ENCODE measurements at regions not wholly inside any gene's neighbourhood (a gene's known extent, or its start where the extent isn't known, plus 50 kb on each side); places are given as distances from the start of the nearest gene placed in this dataset.

DNA sequence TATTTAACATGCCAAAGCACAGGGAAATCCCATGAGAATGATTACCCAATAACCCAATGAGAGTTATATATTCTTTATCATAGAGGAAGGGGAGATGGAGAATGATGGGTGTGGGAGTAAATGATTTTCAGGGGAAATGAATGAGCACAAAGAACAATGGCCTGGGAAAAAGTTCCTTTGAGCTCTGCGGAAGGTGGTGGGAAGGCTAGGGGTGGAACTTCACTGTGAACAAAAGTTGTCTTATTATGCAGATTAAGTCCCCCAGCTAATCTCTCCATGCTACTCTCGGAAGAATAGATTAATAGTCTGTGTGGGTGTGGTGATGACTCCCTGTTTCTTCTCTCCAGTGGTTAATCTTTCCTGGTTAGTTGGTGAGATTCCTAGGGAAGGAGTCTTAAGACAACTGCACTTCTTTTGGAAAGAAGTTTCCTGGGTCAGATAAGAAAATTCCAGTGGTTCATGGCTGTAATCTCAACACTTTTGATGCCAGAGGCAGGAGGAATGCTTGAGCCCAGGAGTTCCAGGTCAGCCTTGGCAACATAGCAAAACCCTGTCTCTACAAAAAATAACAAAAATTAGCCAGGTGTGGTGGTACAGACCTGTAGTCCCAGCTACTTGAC, 71.6 kb downstream of the DNTTIP2 start:
- no peaks in the 10 kb centered on the region for H3K36me3 ChIP-seq (ENCODE audit: insufficient read depth, low read length)
- Mint-ChIP-seq H3K4me3 (no peak overlapping the region), H3K9me3 (peaks cover 0 to 2% (median 0%) of the 10 kb centered on the region in 5 donors), H3K4me1 (no peaks in the 10 kb centered on the region), H3K36me3 (peaks cover 0 to 2% (median 0%) of the 10 kb centered on the region in 3 donors), H3K27ac (no peak overlapping the region), H3K27me3 (peaks cover 3 to 4% of the 10 kb centered on the region in 2 donors)
- CTCF ChIA-PET, result no interaction called here
- H3K4me1 ChIP-seq (ENCODE audit: insufficient read depth, low read length), result no peaks in the 10 kb centered on the region
- H3K4me3 ChIP-seq (ENCODE audit: low read length), result no peak overlapping the region
- no peak for DNase-seq
- H3K27ac ChIP-seq (ENCODE audit: low read depth, low read length), result no peak overlapping the region
- no peaks in the 10 kb centered on the region for H3K9me3 ChIP-seq (ENCODE audit: low read length)
- H3K27me3 ChIP-seq (ENCODE audit: insufficient read depth, low read length, poor library complexity, severe bottlenecking), result no peaks in the 10 kb centered on the region
- POLR2A ChIA-PET, result no interaction called here

GRCh38 chr1:93805027-93805610, 73.9 kb downstream of the DNTTIP2 start:
- Histone ChIP-seq H3K27ac (ENCODE audit: low read depth, low read length) (no peak overlapping the region), H3K4me3 (ENCODE audit: low read length) (no peak overlapping the region), H3K4me1 (ENCODE audit: insufficient read depth, low read length) (no peaks in the 10 kb centered on the region), H3K9me3 (ENCODE audit: low read length) (no peaks in the 10 kb centered on the region), H3K36me3 (ENCODE audit: insufficient read depth, low read length) (no peaks in the 10 kb centered on the region), H3K27me3 (ENCODE audit: insufficient read depth, low read length, poor library complexity, severe bottlenecking) (no peaks in the 10 kb centered on the region)
- ChIA-PET POLR2A (no interaction called here), CTCF (no interaction called here)
- DNase-seq, result no peak
- Mint-ChIP-seq H3K4me1 (no peaks in the 10 kb centered on the region), H3K36me3 (peaks cover 0 to 2% (median 0%) of the 10 kb centered on the region in 3 donors), H3K27ac (no peak overlapping the region), H3K9me3 (peaks cover 0 to 2% (median 0%) of the 10 kb centered on the region in 5 donors), H3K27me3 (peaks cover 3 to 4% of the 10 kb centered on the region in 2 donors), H3K4me3 (no peak overlapping the region)

GRCh38 chr1:93804412-93804811, 74.6 kb downstream of the DNTTIP2 start:
- Mint-ChIP-seq H3K9me3 (peaks cover 0 to 2% (median 0%) of the 10 kb centered on the region in 5 donors), H3K27me3 (peaks cover 2 to 4% of the 10 kb centered on the region in 2 donors)

DNA sequence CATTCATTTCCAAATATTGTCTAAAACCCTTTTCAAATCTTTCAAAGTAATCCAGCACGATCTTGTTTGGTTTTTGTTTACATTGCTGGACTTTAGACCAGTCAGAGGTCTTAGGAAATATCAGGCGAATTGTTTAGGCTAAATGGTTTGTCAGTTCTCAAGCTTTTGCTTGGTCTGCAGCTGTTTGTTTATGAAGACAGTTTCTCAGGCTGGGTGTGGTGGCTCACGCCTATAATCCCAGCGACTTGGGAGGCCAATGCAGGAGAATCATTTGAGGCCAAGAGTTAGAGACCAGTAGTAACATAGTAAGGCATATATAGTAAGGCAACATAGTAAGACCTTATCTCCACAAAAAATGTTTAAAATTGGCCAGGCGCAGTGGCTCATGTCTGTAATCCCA, 77.5 kb downstream of the DNTTIP2 start:
- Histone ChIP-seq H3K4me1 (ENCODE audit: insufficient read depth, low read length) (no peaks in the 10 kb centered on the region), H3K4me3 (ENCODE audit: low read length) (no peak overlapping the region), H3K27ac (ENCODE audit: low read depth, low read length) (no peak overlapping the region), H3K36me3 (ENCODE audit: insufficient read depth, low read length) (no peaks in the 10 kb centered on the region), H3K9me3 (ENCODE audit: low read length) (no peaks in the 10 kb centered on the region), H3K27me3 (ENCODE audit: insufficient read depth, low read length, poor library complexity, severe bottlenecking) (no peaks in the 10 kb centered on the region)
- no peak for DNase-seq
- Mint-ChIP-seq H3K36me3 (peaks cover 0 to 8% (median 3%) of the 10 kb centered on the region in 3 donors), H3K4me1 (no peaks in the 10 kb centered on the region), H3K27ac (no peak overlapping the region), H3K9me3 (no peaks in the 10 kb centered on the region), H3K4me3 (no peak overlapping the region), H3K27me3 (peaks cover 2 to 22% of the 10 kb centered on the region in 2 donors)
- ChIA-PET POLR2A (no interaction called here), CTCF (interaction anchor here (1.7 kb wide), 1 partner anchor 13 kb away, joined by 6 read pairs; no protein-coding TSS in a partner anchor)

More at GRCh38 chr1:93804412-93804811, 74.6 kb downstream of the DNTTIP2 start:
- CTCF ChIA-PET, result no interaction called here
- Mint-ChIP-seq H3K4me3 (no peak overlapping the region), H3K4me1 (no peaks in the 10 kb centered on the region), H3K27ac (no peak overlapping the region), H3K36me3 (peaks cover 0 to 2% (median 0%) of the 10 kb centered on the region in 3 donors)
- Histone ChIP-seq H3K4me1 (ENCODE audit: insufficient read depth, low read length) (no peaks in the 10 kb centered on the region), H3K27me3 (ENCODE audit: insufficient read depth, low read length, poor library complexity, severe bottlenecking) (no peaks in the 10 kb centered on the region), H3K4me3 (ENCODE audit: low read length) (no peak overlapping the region), H3K36me3 (ENCODE audit: insufficient read depth, low read length) (no peaks in the 10 kb centered on the region), H3K9me3 (ENCODE audit: low read length) (no peaks in the 10 kb centered on the region), H3K27ac (ENCODE audit: low read depth, low read length) (no peak overlapping the region)
- no peak for DNase-seq
- POLR2A ChIA-PET, result no interaction called here

- H3K4me1 Mint-ChIP-seq, result no peaks in the 10 kb centered on the region
- CTCF ChIA-PET, result interaction anchor here (1.7 kb wide), 1 partner anchor 14 kb away, joined by 6 read pairs; no protein-coding TSS in a partner anchor
Measured at GRCh38 chr1:93800856-93801255, 78.2 kb downstream of the DNTTIP2 start.

GRCh38 chr1:93798291-93798690, 80.7 kb downstream of the DNTTIP2 start:
- H3K4me1 ChIP-seq (ENCODE audit: insufficient read depth, low read length), result no peaks in the 10 kb centered on the region
- no peaks in the 10 kb centered on the region for H3K36me3 ChIP-seq (ENCODE audit: insufficient read depth, low read length)
- no peaks in the 10 kb centered on the region for H3K27me3 ChIP-seq (ENCODE audit: insufficient read depth, low read length, poor library complexity, severe bottlenecking)
- Mint-ChIP-seq H3K27ac (no peak overlapping the region), H3K27me3 (peaks cover 0 to 18% of the 10 kb centered on the region in 2 donors), H3K9me3 (no peaks in the 10 kb centered on the region), H3K36me3 (peaks cover 0 to 8% (median 3%) of the 10 kb centered on the region in 3 donors), H3K4me3 (no peak overlapping the region), H3K4me1 (no peaks in the 10 kb centered on the region)
- ChIA-PET POLR2A (no interaction called here), CTCF (interaction anchor here (1.0 kb wide), 1 partner anchor 17 kb away, joined by 3 read pairs; no protein-coding TSS in a partner anchor)
- H3K27ac ChIP-seq (ENCODE audit: low read depth, low read length), result no peak overlapping the region
- no peaks in the 10 kb centered on the region for H3K9me3 ChIP-seq (ENCODE audit: low read length)
- DNase-seq, result no peak
- H3K4me3 ChIP-seq (ENCODE audit: low read length), result no peak overlapping the region

More at GRCh38 chr1:93800856-93801255, 78.2 kb downstream of the DNTTIP2 start:
- Histone ChIP-seq H3K27me3 (ENCODE audit: insufficient read depth, low read length, poor library complexity, severe bottlenecking) (no peaks in the 10 kb centered on the region), H3K27ac (ENCODE audit: low read depth, low read length) (no peak overlapping the region), H3K4me3 (ENCODE audit: low read length) (no peak overlapping the region), H3K9me3 (ENCODE audit: low read length) (no peaks in the 10 kb centered on the region), H3K4me1 (ENCODE audit: insufficient read depth, low read length) (no peaks in the 10 kb centered on the region), H3K36me3 (ENCODE audit: insufficient read depth, low read length) (no peaks in the 10 kb centered on the region)
- H3K27me3 Mint-ChIP-seq, result peaks cover 2 to 22% of the 10 kb centered on the region in 2 donors
- H3K9me3 Mint-ChIP-seq, result no peaks in the 10 kb centered on the region
- H3K4me3 Mint-ChIP-seq, result no peak overlapping the region
- DNase-seq, result no peak
- peaks cover 0 to 8% (median 3%) of the 10 kb centered on the region in 3 donors for H3K36me3 Mint-ChIP-seq
- H3K27ac Mint-ChIP-seq, result no peak overlapping the region
- POLR2A ChIA-PET, result no interaction called here

GRCh38 chr1:93784538-93784937, 94.5 kb downstream of the DNTTIP2 start:
- peaks cover 7 to 23% (median 14%) of the 10 kb centered on the region in 5 donors for H3K9me3 Mint-ChIP-seq
- no peak for DNase-seq
- POLR2A ChIA-PET, result no interaction called here
- Histone ChIP-seq H3K9me3 (ENCODE audit: low read length) (peaks cover 6% of the 10 kb centered on the region), H3K27ac (ENCODE audit: low read depth, low read length) (no peak overlapping the region), H3K4me3 (ENCODE audit: low read length) (no peak overlapping the region), H3K36me3 (ENCODE audit: insufficient read depth, low read length) (no peaks in the 10 kb centered on the region), H3K27me3 (ENCODE audit: insufficient read depth, low read length, poor library complexity, severe bottlenecking) (no peaks in the 10 kb centered on the region), H3K4me1 (ENCODE audit: insufficient read depth, low read length) (no peaks in the 10 kb centered on the region)
- CTCF ChIA-PET, result no interaction called here
- H3K27me3 Mint-ChIP-seq, result peaks cover under 1 to 4% of the 10 kb centered on the region in 2 donors
- no peak overlapping the region for H3K4me3 Mint-ChIP-seq
- H3K36me3 Mint-ChIP-seq, result peaks cover 0 to 12% (median 0%) of the 10 kb centered on the region in 3 donors
- no peaks in the 10 kb centered on the region for H3K4me1 Mint-ChIP-seq
- no peak overlapping the region for H3K27ac Mint-ChIP-seq

DNA sequence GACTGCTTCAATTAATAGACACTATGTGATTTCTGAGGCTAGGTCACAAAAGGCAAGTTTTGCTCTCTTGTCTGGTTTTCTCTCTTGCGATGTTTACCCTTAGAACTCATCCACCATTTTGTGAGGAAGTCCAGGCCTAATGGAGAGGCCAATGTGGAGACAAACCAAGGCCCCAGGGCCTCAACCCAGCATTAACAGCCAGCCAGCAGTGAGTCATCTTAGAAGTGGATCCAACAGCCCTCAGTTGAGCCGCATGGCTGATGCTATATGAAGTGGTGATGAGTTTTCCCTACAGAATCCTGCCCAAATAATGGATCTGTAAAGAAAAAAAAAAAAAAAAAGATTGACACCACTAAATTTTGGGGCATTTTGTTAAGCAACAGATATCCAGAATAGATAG, 95.1 kb downstream of the DNTTIP2 start:
- ChIA-PET CTCF (no interaction called here), POLR2A (no interaction called here)
- Mint-ChIP-seq H3K27ac (no peak overlapping the region), H3K36me3 (peaks cover 0 to 11% (median 0%) of the 10 kb centered on the region in 3 donors), H3K4me3 (no peak overlapping the region), H3K4me1 (no peaks in the 10 kb centered on the region), H3K9me3 (peaks cover 1 to 16% (median 11%) of the 10 kb centered on the region in 5 donors), H3K27me3 (peaks cover 3 to 4% of the 10 kb centered on the region in 2 donors)
- no peak overlapping the region for H3K4me3 ChIP-seq (ENCODE audit: low read length)
- no peak for DNase-seq
- no peak overlapping the region for H3K27ac ChIP-seq (ENCODE audit: low read depth, low read length)
- H3K36me3 ChIP-seq (ENCODE audit: insufficient read depth, low read length), result no peaks in the 10 kb centered on the region
- H3K9me3 ChIP-seq (ENCODE audit: low read length), result peaks cover 1% of the 10 kb centered on the region
- H3K4me1 ChIP-seq (ENCODE audit: insufficient read depth, low read length), result no peaks in the 10 kb centered on the region
- H3K27me3 ChIP-seq (ENCODE audit: insufficient read depth, low read length, poor library complexity, severe bottlenecking), result no peaks in the 10 kb centered on the region

All from CD8-positive, alpha-beta memory T cell (primary cell).